NCI-H510A (cell line): ENCODE measurements at regions not wholly inside any gene's neighbourhood (a gene's known extent, or its start where the extent isn't known, plus 50 kb on each side); places are given as distances from the start of the nearest gene placed in this dataset.
"Not testable (repeated sequence)": the region's sequence is repeated elsewhere in the genome, so short reads cannot be mapped to it uniquely, and the experiment has no call there.

Experiments used
- DNase-seq: peaks from one replicate; lab custom pipeline; 2025; lab: John Stamatoyannopoulos, UW

DNA sequence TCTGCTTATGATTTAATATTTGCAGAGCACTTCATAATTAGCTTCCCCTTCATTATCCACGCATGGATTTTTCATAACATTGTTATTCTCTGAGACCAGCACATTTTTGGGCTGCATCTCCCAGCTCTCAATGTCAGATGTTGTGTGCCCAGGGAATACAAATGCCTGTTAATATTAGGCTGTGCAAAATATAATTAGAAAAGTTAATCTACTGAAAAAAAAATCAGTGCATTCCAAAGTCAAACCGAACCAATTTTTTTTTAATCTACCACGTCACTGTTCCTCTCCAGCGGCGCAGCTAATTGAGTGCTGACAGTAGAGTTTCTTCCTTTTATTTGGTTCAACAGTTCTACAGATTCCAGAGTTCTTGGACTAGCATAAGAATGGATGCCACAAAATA lies 191.0 kb upstream of the RGS6 start:
- no peak for DNase-seq

DNA sequence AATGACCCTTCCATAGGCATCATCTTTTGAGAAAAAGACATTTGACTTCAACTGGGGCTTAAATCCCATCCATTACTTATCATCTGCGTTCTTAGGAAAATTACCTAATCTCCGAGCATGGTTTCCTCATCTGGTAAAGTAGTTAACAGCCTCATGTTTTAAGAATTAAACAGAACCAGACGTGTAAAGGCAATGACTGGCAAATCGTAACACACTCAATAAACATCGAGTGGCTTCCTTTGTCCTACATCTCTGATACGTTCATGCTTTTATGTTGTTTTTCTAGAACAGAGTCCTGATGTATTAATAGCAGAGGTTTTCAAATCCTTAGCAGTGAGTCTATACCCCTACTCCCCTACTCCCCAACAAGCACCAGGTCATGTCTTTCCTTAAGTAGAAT lies 189.7 kb upstream of the RGS6 start:
- DNase-seq, result no peak

DNA sequence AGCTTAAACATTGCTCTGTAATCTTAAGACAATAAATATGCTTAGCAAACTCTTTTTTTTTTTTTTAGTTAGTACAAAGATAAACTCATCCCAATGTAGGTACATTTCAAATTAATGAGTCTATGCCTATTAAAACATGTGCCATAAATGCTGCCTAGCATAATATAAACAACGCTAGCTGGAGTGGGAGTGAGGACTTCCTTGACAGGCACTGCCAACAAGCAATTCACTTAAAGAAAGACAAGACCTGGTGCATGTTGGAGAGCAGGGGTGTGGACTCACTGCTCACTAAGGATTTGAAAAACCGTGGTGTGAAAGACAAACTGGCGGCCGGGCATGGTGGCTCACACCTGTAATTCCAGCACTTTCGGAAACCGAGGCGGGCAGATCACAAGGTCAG lies 187.2 kb upstream of the RGS6 start:
- DNase-seq, result no peak

DNA sequence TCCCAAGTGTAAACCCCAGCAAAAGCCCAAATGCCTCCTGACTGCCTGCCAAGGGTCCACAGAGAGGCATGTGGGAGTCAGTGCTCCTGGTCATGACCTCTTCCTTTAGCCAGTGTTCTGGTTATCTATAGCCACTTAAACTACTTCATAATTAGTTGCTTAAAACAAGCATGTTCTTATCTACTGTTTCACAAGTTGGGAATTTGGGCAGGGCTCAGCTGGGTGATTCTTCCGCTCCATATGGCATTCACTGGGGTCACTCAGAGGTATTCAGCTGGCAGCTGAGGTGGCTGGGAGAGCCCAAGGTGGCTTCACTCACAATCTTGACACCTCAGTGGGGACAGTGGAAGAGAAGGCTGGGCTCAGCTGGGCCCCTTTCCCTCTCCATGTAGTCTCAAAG lies 184.0 kb upstream of the RGS6 start:
- DNase-seq, result no peak

DNA sequence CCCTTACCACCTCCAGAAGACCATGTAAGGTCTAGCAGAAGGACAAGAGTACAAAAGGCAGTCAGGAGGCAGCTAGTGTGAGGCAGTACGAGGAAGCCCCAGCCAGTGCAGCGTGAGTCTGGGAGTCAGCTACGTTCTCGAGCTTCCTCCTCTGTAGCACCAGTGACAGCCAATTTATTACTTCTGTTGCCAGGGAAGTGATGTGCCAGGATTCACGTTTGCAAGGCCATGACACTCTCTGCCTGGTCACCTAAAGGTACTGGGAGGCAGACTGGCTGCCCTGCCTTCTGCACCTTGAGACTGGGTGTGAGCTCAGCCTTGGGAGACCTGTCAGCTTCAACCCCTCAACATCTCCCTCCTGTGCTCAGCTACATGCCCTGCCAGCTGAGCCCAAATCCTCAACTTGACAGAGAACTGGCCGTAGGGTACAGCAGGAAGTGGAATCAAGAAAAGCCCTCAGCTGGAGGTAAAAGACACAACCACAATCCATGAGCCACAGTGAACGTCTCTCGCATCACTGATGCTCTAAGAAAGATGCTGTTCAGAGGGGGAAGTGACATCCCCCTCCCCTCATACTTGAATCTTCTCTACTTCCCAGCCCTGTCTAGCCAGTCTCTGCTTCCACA lies 182.5 kb upstream of the RGS6 start:
- DNase-seq, result no peak

DNA sequence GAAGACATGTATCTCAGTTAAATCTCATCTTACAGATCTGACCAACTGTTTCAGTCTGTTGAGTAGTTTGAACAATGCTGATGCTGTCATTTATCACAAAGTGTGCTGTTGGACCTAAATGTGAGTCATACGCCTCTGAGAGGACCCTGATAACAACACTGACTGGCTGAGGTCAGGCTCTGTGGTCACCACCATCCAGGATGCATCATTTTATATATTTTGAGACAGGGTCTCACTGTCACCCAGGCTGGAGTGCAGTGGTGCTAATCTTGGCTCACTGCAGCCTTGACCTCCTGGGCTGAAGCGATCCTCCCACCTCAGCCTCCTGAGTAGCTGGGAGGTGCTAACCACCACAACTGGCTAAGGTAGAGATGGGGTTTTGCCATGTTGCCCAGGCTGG lies 181.0 kb upstream of the RGS6 start:
- no peak for DNase-seq

DNA sequence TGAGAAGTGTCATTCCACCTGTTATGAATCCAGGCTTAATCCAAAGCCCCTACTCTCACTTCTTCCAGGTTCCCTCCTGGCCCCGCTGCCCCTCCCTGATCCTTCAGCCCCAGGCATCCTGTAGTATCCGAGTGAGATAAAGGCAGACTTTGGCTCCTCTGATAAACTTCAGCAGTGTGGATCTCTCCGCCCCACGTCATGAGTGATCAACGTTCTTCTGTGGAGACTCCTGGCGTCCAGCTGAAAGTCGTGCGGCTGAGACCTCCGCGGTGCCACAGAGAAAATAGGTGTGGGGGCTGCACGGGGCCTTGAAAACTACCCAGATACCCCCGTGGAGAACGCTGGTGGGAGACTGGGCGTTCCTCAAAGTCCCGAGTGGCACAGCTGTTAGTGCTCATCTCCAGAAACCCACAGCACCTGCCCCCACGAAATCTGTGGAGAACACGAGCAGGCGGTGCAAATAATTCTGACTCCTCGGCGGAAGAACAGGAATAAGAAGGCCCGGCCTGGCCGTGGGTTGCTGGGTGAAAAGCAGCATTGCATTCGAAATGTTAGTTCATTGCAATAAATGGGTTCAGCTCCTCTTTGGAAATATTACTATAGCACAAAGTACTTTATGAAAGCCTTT lies 180.0 kb upstream of the RGS6 start:
- no peak for DNase-seq

DNA sequence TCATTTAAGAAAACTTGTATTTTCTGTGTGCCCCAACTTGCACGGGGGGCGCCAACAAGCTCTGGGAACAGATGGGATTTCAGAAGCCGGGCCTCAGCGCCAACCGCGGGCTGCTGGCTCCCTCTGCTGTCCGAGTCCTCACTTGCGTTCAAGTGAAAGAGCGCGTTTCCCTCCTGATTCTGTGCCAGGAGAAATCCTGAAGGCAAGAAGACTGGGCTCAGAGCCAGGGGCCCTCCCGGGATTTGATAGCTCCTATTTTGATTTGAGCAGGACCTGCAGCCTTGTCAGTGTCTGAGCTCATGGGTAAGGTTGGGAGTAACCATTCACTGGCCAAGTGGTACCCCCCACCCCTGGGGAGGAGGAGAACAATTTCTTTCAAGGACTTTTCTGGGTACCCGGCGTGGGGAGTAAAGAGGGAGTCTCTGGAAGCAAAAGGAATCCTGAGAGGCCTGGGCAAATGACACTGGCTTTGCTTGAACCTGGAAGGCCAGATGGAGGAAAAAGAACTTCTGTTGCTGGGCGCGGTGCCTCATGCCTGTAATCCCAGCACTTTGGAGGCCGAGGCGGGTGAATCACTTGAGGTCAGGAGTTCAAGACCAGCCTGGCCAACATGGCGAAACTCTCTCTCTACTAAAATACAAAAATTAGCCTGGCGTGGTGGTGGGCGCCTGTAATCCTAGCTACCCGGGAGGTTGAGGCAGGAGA lies 179.0 kb upstream of the RGS6 start:
- peak; percentile 67 for DNase-seq

DNA sequence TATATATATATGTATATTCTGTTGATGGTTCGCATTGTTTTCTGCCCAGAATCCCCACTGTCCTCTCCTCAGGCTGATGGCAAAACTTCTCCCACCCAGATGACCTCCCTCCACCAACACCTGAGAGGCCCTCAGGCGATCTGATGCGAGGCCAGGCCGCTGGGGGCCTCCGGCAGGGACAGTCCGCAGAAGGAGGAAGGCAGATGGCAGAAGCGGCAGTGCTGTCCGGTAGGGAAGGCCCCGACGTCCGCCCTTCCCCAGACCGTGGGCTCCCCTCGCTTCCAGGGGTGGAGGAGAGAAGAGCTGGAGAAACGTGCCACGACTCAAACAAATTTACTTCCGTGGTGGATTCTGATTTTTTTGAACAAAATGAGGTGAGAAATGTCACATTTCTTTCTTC lies 178.3 kb upstream of the RGS6 start:
- no peak for DNase-seq

DNA sequence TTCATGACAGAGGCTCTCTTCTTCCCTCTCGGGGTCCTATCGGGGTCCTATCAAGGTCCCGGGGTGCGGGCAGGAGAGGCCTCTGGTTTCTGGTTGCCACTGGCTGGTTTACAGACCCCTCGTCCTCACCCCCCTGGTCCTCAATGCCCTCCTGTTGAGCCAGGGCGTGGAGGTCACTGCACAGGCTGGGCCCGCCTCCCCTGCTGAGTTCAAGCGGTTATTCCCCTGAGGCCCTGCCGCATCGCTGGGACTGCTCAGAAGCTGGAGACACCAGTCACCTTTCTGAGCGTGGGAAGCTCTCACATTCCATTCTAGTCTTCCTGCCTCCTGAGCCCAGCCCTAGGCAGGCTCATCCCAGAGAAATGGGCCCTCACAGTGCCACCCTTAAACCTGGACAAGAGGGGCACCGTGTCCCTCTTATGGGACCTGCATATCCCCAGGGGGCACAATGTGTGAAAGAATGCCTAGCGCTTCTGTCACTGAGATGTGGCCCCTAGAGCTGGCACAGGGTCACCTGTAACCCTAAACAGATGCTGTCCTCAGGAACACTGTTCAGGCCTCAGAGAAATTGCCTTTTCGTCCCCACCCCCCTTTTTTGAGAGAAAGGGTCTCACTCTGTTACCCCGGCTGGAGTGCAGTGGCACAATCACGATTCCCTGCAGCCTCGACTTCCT lies 177.7 kb upstream of the RGS6 start:
- DNase-seq, result no peak

DNA sequence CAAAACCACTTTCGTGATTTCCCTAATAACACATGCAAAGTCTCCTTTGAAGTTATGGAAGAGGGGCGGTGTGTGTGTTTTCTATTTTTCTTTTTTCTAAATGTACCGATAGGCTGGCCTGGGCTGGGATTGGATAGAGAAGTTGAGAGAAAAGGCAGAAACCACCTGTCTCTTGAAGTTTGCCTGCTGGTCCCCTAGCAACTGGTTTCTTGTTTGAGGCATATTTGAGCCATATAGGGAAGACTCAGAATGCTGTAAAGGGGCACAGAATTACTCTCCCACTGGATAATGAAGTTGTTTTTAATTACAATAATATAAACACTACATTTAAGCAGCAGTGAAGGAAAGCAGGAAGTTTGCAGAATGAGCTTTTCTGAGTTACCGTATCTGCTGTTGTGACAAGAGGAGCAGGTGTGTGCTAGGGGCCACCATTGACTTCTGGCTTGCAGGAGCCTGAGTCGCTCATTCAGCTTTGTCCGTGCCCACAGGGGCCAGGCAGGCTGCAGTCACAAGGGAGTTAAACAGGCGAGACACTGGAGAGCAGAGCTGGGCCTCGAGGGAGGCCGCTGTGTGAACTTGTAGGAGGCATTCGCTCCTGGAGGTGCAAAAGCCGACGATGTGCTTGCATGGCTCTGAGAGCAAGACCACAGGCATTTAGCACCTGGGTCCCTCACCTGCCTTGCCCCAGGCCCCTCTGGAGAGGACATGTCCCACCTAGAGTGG lies 173.8 kb upstream of the RGS6 start:
- DNase-seq, result peak; percentile 50

DNA sequence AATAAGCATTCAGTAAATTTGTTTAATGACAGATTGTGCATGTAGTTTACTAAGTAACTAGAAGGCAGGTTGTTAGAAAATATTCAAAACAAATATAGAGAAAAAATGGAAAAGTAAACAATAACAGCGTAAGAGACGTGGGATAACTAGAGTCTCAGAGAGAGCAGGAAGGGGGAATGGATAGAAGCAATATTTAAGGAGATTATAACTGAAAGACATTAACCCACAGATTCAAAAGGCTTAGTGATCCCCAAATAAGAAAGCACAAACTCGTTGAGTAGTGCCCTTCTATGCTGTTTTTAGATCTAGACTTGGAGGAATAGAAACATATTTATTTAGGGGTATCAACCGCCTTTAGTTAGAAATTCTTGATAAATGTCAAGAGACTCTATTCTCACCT lies 169.7 kb upstream of the RGS6 start:
- DNase-seq, result no peak

DNA sequence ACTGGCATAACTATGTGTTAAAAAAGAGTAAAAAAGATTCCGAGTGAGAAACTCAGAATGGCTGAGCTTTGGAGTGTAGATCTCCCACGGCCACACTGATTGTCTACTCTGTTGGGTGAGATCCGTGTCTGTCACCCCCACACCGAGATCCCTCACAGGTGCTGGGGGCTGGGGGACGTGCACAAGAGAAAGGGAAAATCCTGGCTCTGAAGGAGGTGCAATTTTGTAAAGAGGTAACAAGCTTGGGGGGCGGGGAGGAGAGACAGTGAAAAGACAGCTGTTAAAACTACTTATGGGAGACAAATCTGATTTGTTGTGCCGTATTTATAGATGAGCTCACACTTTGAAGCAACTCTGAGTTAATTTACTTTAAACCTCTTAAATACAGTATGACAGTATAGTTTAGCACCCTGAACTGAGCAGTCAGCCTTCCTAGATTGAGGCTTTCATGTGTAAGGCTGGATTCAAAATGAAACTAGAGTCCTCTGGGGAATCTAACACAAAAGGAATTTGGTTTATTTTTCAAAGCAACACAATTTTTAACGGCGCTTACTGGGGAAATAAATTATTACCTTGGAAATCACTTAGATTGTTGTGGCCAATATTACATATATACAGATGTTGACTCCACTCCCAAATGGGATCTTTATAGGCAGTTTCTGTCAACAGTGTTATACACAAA lies 167.4 kb upstream of the RGS6 start:
- no peak for DNase-seq

DNA sequence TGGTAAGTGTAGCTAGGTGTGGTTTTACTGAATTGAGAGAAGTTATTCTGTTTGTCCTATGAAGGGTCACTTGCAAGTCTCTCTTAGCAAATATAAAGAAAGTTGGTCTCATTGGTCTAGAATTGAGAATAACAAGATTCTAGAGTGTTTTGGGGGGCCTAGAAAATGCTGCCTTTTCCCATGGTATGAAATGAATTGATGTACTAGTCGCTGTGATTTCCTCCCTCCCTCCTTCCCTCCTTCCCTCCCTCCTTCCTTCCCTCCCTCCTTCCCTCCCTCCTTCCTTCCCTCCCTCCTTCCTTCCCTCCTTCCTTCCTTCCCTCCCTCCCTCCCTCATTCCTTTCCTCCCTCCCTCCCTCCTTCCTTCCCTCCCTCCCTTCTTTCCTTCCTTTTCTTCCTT lies 166.7 kb upstream of the RGS6 start:
- DNase-seq, result no peak

DNA sequence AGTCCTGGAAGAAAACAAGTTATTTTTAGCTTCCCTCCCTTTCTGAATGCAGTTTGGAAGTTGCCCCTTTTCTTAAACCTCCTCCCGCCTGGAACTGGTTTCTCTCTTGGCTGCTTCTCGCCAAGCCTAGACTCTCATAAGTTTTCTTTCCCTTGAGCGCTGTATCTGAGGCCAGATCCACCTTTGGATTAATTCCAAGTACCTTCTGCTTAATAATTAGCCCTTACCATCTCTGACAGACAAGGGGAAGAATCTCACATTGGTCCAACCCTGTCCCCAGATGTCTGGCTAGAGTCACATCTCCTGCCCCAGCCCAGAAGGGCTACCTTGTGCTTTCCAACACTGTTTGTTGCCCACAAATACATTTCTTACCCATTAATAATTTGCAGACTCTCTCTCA lies 161.8 kb upstream of the RGS6 start:
- no peak for DNase-seq

DNA sequence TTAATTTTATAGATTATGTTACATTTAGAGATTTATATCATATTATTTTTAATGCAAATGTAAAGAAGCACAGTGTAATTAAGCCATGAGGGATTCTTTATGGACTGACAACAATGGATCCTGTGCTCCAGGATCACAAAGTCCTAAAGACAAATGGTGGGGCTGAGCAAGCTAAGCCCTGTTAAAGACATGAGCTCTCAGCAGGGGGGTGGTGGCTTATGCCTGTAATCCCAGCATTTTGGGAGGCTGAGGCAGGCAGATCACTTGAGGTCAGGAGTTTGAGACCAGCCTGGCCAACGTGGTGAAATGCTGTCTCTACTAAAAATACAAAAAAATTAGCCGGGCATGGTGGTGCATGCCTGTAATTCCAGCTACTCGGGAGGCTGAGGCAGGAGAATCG lies 160.8 kb upstream of the RGS6 start:
- DNase-seq, result not testable (repeated sequence)

DNA sequence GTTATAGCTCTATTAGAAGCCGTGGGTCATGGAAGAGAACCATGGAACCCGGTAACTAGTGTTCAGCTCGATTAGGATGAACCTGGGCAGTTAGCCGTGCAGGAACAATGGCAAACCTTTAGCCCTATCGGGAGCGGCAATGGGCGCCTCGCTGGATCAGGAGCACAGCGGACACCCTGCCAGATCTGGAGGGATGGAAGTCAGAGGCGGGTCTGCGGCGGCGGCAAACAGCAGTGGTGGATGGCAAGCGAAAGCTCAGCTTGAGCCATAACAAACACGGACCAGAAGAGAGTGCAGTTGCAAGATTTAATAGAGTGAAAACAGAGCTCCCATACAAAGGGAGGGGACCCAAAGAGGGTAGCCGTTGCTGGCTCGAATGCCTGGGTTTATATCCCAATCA lies 160.2 kb upstream of the RGS6 start:
- DNase-seq, result not testable (repeated sequence)

DNA sequence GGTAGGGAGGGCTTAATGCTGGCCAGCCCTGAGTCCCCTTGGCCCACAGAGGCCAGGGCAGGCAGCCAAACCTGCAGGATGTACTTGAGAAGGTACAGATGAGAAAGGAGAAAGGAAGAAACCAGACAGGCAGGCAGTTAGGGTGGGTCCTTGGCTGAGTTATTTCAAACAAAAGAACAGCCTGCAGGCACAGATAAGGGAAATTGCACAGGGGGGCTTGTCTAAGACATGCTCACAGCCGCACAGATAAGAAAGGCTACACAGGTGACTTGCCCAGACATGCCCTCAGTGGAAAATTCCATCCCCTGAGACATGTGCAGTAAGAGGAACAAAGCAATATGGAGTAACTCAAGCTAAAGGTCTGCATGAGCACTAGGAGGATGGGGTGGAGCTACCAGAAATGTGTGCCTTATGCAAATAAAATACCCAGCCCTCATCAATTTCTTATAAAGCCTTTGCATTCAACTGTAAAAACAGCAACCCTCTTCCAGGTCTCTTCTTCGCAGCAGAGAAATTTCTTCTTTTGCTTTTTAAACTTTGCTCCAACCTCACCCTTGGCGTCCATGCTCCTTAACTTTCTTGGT lies 158.2 kb upstream of the RGS6 start:
- DNase-seq, result no peak

DNA sequence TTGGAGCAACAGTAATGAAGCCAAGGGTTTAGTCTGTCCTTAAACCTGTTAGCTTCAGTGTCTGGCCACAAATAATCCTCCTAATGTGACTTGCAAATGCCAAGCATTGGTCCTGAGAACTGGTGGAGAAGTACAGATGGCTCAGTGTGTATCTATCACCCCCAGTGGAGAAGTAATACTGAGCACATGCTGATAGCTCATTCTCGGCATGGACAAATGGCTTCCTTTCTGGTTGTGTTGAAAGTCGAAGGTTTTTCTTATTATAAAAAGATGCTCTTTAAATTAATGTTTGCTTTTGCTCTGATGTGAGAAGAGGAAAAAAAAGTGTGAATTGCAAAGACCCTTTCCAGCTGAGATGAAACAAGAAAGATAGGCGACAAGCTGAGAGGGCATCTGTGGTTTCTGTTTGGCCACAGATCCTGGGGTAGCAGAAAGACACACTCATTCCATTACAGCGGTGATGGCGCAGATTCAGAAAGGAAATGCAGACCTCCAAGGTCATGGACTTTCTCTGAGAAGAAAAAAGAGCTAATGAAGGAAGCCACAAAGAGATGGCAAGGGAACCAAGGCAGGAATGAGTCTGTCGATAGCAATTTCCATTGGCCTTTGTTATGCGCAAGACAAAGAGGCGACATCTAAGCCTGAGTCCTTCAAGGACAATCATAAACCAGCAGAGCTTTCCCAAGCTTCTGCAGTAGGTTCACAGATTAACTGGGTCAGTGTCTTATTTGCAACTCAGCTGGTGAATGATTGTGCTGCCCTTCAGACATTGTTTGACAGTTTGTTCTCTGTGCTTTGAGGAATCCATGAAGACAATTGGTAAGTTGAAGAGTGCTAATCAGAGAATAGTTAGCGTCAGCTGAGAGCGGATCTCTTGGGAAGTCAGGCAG lies 155.5 kb upstream of the RGS6 start:
- no peak for DNase-seq

DNA sequence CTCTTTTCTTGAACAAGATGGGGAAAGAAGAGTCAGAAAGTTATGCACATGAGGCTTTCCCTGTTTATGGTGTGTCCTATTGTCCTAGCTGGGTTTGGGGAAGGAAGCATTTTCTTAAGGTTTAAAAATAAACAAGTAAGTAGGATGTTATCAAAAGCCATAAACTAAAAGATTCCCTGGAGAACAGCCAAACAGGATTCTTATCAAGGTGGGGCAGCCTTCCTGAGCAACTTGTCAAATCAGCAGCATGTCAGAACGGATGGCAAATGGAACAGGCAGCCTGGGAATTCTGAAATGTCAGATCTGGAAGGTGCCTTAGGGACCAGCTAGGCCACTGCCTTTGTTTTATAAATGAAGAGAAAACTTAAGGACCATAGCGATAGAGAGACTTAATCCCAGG lies 152.2 kb upstream of the RGS6 start:
- DNase-seq, result no peak
